Brain microvascular endothelial cell (primary cell): ENCODE measurements at regions not wholly inside any gene's neighbourhood (a gene's known extent, or its start where the extent isn't known, plus 50 kb on each side); places are given as distances from the start of the nearest gene placed in this dataset.
"Not testable (repeated sequence)": the region's sequence is repeated elsewhere in the genome, so short reads cannot be mapped to it uniquely, and the experiment has no call there.

Experiments
- DNase-seq: peaks from one replicate; pipeline ENCODE4 v3.0.0-alpha.2; 2020
- H3K27ac ChIP-seq: fragments of 250-450 bp; sonication (Bioruptor Pico); 2 replicates; pipeline ENCODE4 v1.5.1; 2020; ENCODE audit warnings: mild to moderate bottlenecking, moderate library complexity
- H3K27me3 ChIP-seq: fragments of 250-450 bp; sonication (Bioruptor Pico); replicated peaks from 2 replicates; pipeline ENCODE4 v1.5.1; 2020; ENCODE audit warnings: mild to moderate bottlenecking
- H3K36me3 ChIP-seq: fragments of 250-450 bp; sonication (Bioruptor Pico); replicated peaks from 2 replicates; pipeline ENCODE4 v1.5.1; 2020; ENCODE audit warnings: mild to moderate bottlenecking
- H3K4me3 ChIP-seq: 2 replicates; pipeline ENCODE4 v1.5.1; 2011; ENCODE audit warnings: low read depth, mild to moderate bottlenecking, control low read depth, low read length, moderate library complexity
- CTCF ChIP-seq: IDR thresholded peaks from 2 replicates; pipeline ENCODE4 v1.5.1; 2011; ENCODE audit warnings: low read depth, mild to moderate bottlenecking, moderate library complexity, low read length, control low read depth, inconsistent platforms; ENCODE audit errors: missing control alignments
- in situ Hi-C: cut with HindIII; loops from 2 replicates; pipeline ENCODE4 v1.10.0; 2017; ENCODE audit warnings: low sequenced_read_pairs, low pct_ligation_motif_present

GRCh38 chr1:94754570-94754969 is 65.6 kb upstream of the SLC44A3 start:
- Histone ChIP-seq H3K4me3 (no peak overlapping the region), H3K36me3 (no peaks in the 10 kb centered on the region), H3K27ac (no peak overlapping the region), H3K27me3 (no peaks in the 10 kb centered on the region)
- no peak for TF ChIP-seq CTCF
- in situ Hi-C loops = no loop called here
- DNase-seq = no peak

GRCh38 chr1:94754095-94754494 is 66.1 kb upstream of the SLC44A3 start:
- in situ Hi-C loops = no loop called here
- Histone ChIP-seq H3K36me3 (no peaks in the 10 kb centered on the region), H3K27me3 (no peaks in the 10 kb centered on the region), H3K4me3 (no peak overlapping the region), H3K27ac (no peak overlapping the region)
- no peak for DNase-seq
- no peak for TF ChIP-seq CTCF

- no peak overlapping the region for H3K4me3 ChIP-seq
- DNase-seq = no peak
- no peak for TF ChIP-seq CTCF
- no peak overlapping the region for H3K27ac ChIP-seq
- no peaks in the 10 kb centered on the region for H3K27me3 ChIP-seq
- in situ Hi-C loops = no loop called here
- no peaks in the 10 kb centered on the region for H3K36me3 ChIP-seq
Observed at GRCh38 chr1:94753171-94753972, 66.8 kb upstream of the SLC44A3 start.

GRCh38 chr1:94751483-94751882 is 68.7 kb upstream of the SLC44A3 start:
- in situ Hi-C loops = not testable (repeated sequence)

GRCh38 chr1:94746635-94747525 is 73.3 kb upstream of the SLC44A3 start:
- Histone ChIP-seq H3K4me3 (no peak overlapping the region), H3K27me3 (no peaks in the 10 kb centered on the region), H3K36me3 (no peaks in the 10 kb centered on the region), H3K27ac (no peak overlapping the region)
- DNase-seq = no peak
- peak; percentile 15 for TF ChIP-seq CTCF
- in situ Hi-C loops = no loop called here

More at GRCh38 chr1:94751483-94751882, 68.7 kb upstream of the SLC44A3 start:
- H3K27ac ChIP-seq, H3K27me3 ChIP-seq, H3K4me3 ChIP-seq, DNase-seq, H3K36me3 ChIP-seq: not testable (repeated sequence)

GRCh38 chr1:94745742-94746141 is 74.4 kb upstream of the SLC44A3 start:
- Histone ChIP-seq H3K36me3 (no peaks in the 10 kb centered on the region), H3K4me3 (no peak overlapping the region), H3K27ac (no peak overlapping the region), H3K27me3 (no peaks in the 10 kb centered on the region)
- no peak for DNase-seq
- TF ChIP-seq CTCF = no peak
- in situ Hi-C loops = no loop called here
